OCI-LY1 (cell line): ENCODE measurements at regions not wholly inside any gene's neighbourhood (a gene's known extent, or its start where the extent isn't known, plus 50 kb on each side); places are given as distances from the start of the nearest gene placed in this dataset.
"Not testable (repeated sequence)": the region's sequence is repeated elsewhere in the genome, so short reads cannot be mapped to it uniquely, and the experiment has no call there.

ENCODE experiments used
- CTCF ChIP-seq: fragments of 200-600 bp; sonication (generic), shearing (Covaris generic); IDR thresholded peaks from 2 replicates; pipeline ENCODE4 v1.5.1; 2017; ENCODE audit warnings: mild to moderate bottlenecking, antibody characterized with exemption, low read length, moderate library complexity, mixed read lengths
- EZH2 ChIP-seq: fragments of 200-600 bp; sonication (generic), shearing (Covaris generic); IDR thresholded peaks from 2 replicates; pipeline ENCODE4 v1.8.0; 2017; ENCODE audit warnings: borderline replicate concordance, mixed run types, mild to moderate bottlenecking, antibody characterized with exemption, low read length, moderate library complexity, mixed read lengths

- not testable (repeated sequence) for TF ChIP-seq CTCF, EZH2
Observed at GRCh38 chr2:75823515-75823914, 112.8 kb upstream of the GCFC2 start.
